ENCODE measurements at regions not wholly inside any gene's neighbourhood (a gene's known extent, or its start where the extent isn't known, plus 50 kb on each side); places are given as distances from the start of the nearest gene placed in this dataset.
"Not testable (repeated sequence)": the region's sequence is repeated elsewhere in the genome, so short reads cannot be mapped to it uniquely, and the experiment has no call there.

DNA sequence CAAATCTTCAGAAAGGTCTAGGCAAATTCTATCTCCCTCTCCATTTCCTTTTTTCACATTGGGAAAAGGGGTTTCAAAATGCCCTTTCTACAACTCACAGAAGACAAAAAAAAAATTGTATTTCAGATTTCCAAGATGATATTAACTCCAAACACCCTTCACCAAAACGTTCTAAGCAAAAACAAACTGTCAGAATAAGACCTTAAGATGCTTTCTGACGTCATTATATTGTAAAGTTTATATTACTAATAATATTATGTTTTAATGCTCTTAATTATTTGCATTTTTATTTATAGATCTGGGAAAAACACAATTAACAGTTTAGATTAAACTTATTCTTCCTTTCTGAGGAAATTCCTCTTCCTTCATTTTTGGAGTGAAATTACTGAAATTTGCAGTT is 624.2 kb downstream of the GALC start:
- Histone ChIP-seq H3K4me3 (ENCODE audit: low read length) (no peak overlapping the region), H3K4me1 (ENCODE audit: control insufficient read depth, insufficient read depth, low read length) (no peaks in the 10 kb centered on the region), H3K27ac (ENCODE audit: low read length) (no peak overlapping the region), H3K27me3 (ENCODE audit: control insufficient read depth, insufficient read depth) (no peaks in the 10 kb centered on the region), H3K9me3 (ENCODE audit: control insufficient read depth, low read length) (no peaks in the 10 kb centered on the region)
- intact Hi-C loops (cut with DNase I), result no loop called here
- WGBS, result 66% methylated on average over 2 of the region's 2 CpGs
- DNase-seq (no peak), ATAC-seq (no peak)

DNA sequence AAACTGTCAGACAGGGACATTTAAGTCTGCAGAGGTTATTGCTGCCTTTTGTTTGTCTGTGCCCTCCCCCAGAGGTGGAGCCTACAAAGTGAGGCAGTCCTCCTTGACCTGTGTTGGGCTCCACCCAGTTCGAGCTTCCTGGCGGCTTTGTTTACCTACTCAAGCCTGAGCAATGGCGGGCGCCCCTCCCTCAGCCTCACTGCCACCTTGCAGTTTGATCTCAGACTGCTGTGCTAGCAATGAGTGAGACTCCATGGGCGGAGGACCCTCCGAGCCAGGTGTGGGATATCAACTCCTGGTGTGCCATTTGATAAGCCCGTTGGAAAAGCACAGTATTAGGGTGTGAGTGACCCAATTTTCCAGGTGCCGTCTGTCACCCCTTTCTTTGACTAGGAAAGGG is 632.7 kb downstream of the GALC start:
- H3K9me3 ChIP-seq (ENCODE audit: control insufficient read depth, low read length); H3K27me3 ChIP-seq (ENCODE audit: control insufficient read depth, insufficient read depth); H3K4me3 ChIP-seq (ENCODE audit: low read length); ATAC-seq; intact Hi-C loops (cut with DNase I); H3K27ac ChIP-seq (ENCODE audit: low read length); DNase-seq; H3K4me1 ChIP-seq (ENCODE audit: control insufficient read depth, insufficient read depth, low read length): not testable (repeated sequence)
- 86% methylated on average over 8 of the region's 8 CpGs for WGBS

DNA sequence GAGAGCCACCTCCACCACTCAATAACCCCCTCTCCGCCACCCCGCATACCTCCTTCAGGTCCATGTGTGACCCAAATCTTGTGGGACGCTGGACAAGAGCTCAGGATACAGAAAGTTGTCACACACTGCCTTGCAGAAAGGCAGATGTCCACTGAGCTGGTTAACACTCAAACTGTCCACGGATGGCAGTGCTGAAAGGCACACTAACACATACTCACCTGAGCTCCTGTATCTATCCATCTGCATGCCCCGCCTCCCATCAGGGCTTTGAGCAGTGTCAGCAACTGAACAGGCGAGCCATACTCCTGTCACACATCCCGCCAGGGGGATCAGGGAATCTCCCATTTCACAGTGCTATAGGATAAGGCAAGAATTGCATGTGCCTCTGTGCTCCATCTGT is 642.0 kb downstream of the GALC start:
- Histone ChIP-seq H3K27ac (ENCODE audit: low read length) (no peak overlapping the region), H3K4me3 (ENCODE audit: low read length) (no peak overlapping the region), H3K27me3 (ENCODE audit: control insufficient read depth, insufficient read depth) (no peaks in the 10 kb centered on the region), H3K9me3 (ENCODE audit: control insufficient read depth, low read length) (no peaks in the 10 kb centered on the region), H3K4me1 (ENCODE audit: control insufficient read depth, insufficient read depth, low read length) (no peaks in the 10 kb centered on the region)
- no peak for DNase-seq
- no peak for ATAC-seq
- 74% methylated on average over 7 of the region's 7 CpGs for WGBS
- intact Hi-C loops (cut with DNase I), result no loop called here

DNA sequence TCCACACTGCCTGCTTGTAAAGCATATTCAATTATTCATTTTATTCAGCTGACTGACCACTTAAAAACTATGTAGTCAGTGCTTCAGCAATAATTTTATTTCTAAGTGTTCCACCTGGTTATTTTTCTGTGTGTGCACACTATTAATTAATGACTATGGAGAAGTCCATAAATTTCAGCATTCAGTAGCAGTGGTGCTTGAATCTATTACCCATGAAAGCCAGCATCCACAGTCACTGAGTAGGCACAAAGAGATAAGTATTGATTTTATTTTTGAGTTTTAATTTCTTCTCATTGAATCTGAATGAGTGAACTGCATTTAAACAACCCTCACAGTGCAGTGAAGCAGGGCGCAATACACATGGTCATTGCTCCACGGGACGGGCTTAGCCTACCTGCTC is 643.1 kb downstream of the GALC start:
- Histone ChIP-seq H3K4me3 (ENCODE audit: low read length) (no peak overlapping the region), H3K27ac (ENCODE audit: low read length) (no peak overlapping the region), H3K4me1 (ENCODE audit: control insufficient read depth, insufficient read depth, low read length) (no peaks in the 10 kb centered on the region), H3K27me3 (ENCODE audit: control insufficient read depth, insufficient read depth) (no peaks in the 10 kb centered on the region), H3K9me3 (ENCODE audit: control insufficient read depth, low read length) (no peaks in the 10 kb centered on the region)
- WGBS, result 89% methylated on average over 3 of the region's 3 CpGs
- no peak for ATAC-seq
- intact Hi-C loops (cut with DNase I), result no loop called here
- DNase-seq, result no peak

DNA sequence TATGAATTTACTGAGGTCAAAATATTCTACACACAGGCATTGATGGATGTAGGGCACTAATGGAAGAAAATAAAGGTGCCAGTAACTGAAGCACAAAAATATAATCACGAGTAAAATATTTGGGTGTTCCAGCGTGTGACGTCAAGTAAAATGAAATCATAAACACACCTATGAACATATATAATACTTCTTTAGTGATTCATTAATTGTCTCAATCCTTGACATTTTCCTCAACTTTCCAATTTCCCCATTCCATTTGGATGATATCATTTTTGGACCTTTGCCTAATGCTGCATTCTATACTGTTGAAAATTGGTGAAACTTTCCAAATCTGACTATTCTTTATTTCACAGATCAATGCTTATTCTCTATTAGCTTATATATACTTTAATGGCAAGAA is 649.3 kb downstream of the GALC start:
- ATAC-seq, result no peak
- intact Hi-C loops (cut with DNase I), result no loop called here
- H3K27ac ChIP-seq (ENCODE audit: low read length), result no peak overlapping the region
- no peaks in the 10 kb centered on the region for H3K4me1 ChIP-seq (ENCODE audit: control insufficient read depth, insufficient read depth, low read length)
- 52% methylated on average over 3 of the region's 3 CpGs for WGBS
- H3K4me3 ChIP-seq (ENCODE audit: low read length), result no peak overlapping the region
- H3K9me3 ChIP-seq (ENCODE audit: control insufficient read depth, low read length), result no peaks in the 10 kb centered on the region
- no peaks in the 10 kb centered on the region for H3K27me3 ChIP-seq (ENCODE audit: control insufficient read depth, insufficient read depth)
- no peak for DNase-seq

DNA sequence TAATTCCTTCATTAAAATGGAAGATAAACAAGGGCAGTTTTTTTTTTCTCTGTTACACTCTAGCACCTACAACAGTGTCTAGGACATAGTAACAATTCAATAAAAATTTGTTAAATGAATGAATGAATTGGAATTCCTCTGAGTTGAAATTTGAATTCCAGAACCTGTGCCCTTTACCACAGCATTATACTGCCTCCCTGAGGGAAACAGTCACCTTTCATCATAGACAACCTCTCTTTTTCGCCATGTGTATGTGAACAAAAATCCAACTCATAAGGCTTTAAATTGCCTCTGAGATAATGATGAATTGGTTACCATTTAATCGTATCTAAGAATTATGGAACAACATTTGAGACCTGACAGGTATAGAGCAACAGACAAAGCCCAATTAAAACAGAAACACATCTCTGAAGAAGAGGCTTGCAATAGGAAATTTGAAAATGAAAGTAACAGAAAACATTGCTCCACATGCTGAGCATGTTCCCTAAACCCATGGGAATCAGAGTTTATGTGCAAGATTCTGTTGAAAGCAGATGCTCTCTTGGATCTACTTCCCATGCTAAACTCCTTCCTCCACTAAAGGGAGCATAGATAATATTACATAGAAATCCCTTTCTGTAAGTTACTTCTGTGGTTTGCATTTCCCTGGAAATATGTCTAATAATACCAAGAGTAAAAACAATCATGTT is 657.8 kb downstream of the GALC start:
- 88% methylated on average over 2 of the region's 2 CpGs for WGBS
- Histone ChIP-seq H3K27me3 (ENCODE audit: control insufficient read depth, insufficient read depth) (no peaks in the 10 kb centered on the region), H3K9me3 (ENCODE audit: control insufficient read depth, low read length) (no peaks in the 10 kb centered on the region), H3K4me1 (ENCODE audit: control insufficient read depth, insufficient read depth, low read length) (no peaks in the 10 kb centered on the region), H3K4me3 (ENCODE audit: low read length) (no peak overlapping the region), H3K27ac (ENCODE audit: low read length) (no peak overlapping the region)
- ATAC-seq (no peak), DNase-seq (no peak)
- intact Hi-C loops (cut with DNase I), result no loop called here

DNA sequence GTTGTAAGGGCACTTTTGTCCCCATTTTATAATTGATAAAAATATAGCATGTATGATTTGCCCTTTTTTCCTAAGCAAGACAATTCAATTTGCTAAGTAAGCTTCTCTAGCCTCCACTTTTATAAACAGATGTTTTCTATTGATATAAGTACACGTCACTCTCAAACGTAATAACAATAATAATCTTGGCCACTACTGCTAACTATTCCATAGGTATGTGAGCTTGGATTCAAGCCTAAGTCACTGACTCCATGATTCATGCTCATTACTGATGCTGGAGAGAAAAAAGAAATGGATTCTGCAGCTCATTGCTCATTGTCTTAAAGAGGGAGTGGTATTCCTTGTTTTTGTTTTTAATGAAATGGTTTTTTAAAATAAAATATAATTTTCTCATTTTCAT is 661.0 kb downstream of the GALC start:
- Histone ChIP-seq H3K4me3 (ENCODE audit: low read length) (no peak overlapping the region), H3K27me3 (ENCODE audit: control insufficient read depth, insufficient read depth) (no peaks in the 10 kb centered on the region), H3K4me1 (ENCODE audit: control insufficient read depth, insufficient read depth, low read length) (no peaks in the 10 kb centered on the region), H3K9me3 (ENCODE audit: control insufficient read depth, low read length) (no peaks in the 10 kb centered on the region), H3K27ac (ENCODE audit: low read length) (no peak overlapping the region)
- ATAC-seq, result no peak
- intact Hi-C loops (cut with DNase I), result no loop called here
- DNase-seq, result no peak
- WGBS, result 27% methylated on average over 2 of the region's 2 CpGs

DNA sequence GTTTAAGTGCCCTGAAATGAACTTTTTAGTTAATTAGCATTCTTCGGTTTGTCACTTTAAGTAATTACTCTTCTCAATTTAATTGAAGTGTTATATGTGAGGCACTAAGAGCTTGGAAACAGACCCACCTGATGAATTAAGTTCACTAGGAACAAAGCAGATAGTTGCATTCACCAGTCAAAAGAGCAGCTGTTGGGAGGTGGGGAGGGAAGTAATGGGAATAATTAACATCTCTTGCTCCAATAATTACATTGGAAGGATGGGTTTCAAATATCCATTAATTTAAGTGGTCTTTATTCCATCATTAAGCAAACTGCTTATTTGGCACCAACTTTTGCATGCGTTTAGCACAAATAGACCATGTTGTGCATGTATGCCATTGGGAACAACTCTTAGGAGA is 667.2 kb downstream of the GALC start:
- 87% methylated on average over 2 of the region's 2 CpGs for WGBS
- intact Hi-C loops (cut with DNase I), result no loop called here

DNA sequence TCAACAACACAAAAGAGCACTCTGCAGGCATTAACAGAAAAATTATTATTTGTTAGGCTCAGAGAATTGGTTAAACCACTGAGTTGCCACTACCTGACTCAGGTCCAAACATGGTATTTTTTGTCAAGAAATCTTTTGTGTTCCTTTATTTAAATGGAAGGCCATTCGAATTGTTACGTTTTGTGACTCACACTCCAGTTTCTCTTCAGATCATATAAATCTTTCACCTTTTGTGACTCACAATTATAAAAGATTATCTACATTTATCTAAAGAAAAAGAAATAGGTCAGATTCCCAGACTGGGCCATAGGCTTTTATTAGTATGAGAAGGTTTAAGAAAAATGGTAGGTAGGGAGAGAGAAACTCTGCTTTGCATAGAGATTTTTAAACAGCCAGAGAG is 669.8 kb downstream of the GALC start:
- Histone ChIP-seq H3K4me1 (ENCODE audit: control insufficient read depth, insufficient read depth, low read length) (no peaks in the 10 kb centered on the region), H3K4me3 (ENCODE audit: low read length) (no peak overlapping the region), H3K9me3 (ENCODE audit: control insufficient read depth, low read length) (no peaks in the 10 kb centered on the region), H3K27me3 (ENCODE audit: control insufficient read depth, insufficient read depth) (no peaks in the 10 kb centered on the region), H3K27ac (ENCODE audit: low read length) (no peak overlapping the region)
- DNase-seq, result no peak
- ATAC-seq, result no peak
- 83% methylated on average over 2 of the region's 2 CpGs for WGBS
- intact Hi-C loops (cut with DNase I), result no loop called here

More for the DNA sequence above, 667.2 kb downstream of the GALC start:
- Histone ChIP-seq H3K9me3 (ENCODE audit: control insufficient read depth, low read length) (no peaks in the 10 kb centered on the region), H3K4me3 (ENCODE audit: low read length) (no peak overlapping the region), H3K27ac (ENCODE audit: low read length) (no peak overlapping the region), H3K4me1 (ENCODE audit: control insufficient read depth, insufficient read depth, low read length) (no peaks in the 10 kb centered on the region), H3K27me3 (ENCODE audit: control insufficient read depth, insufficient read depth) (no peaks in the 10 kb centered on the region)
- DNase-seq (no peak), ATAC-seq (no peak)

DNA sequence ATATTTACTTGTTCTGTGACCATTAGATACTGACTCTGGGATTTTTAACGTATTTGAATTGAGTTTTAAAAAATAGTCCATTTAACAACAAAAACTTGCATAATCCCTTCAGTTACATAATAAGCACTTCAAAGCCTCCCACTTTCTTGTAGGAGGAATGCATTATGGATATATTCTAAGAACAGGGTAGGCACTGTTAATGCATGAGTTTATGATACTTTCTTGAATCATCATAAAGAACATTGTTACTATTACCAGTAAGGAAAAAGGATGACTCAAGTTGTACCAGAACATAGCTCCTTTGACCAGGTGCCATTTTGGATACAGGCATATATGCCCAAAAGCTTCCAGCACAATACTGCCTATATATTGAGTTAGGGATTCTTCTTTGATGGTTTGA is 671.4 kb downstream of the GALC start:
- no peaks in the 10 kb centered on the region for H3K27me3 ChIP-seq (ENCODE audit: control insufficient read depth, insufficient read depth)
- WGBS, result 89% methylated on average over 1 of the region's 1 CpG
- intact Hi-C loops (cut with DNase I), result no loop called here

DNA sequence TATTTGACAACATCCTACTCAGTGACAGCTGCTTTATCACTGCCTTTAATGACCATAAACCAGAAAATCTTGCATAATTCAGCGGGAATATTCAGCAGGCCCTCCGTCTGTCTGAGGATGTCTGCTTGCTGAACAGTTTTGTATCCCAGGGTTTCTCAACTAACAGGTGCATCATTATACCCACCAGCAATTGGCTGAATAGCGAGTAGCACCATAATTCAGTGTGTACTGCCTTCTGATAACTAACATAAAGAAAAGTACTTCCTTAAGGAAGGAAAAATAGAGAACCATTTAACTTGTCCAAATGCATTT is 680.1 kb downstream of the GALC start:
- intact Hi-C loops (cut with DNase I), result no loop called here

More for the DNA sequence above, 671.4 kb downstream of the GALC start:
- Histone ChIP-seq H3K9me3 (ENCODE audit: control insufficient read depth, low read length) (no peaks in the 10 kb centered on the region), H3K4me3 (ENCODE audit: low read length) (no peak overlapping the region), H3K4me1 (ENCODE audit: control insufficient read depth, insufficient read depth, low read length) (no peaks in the 10 kb centered on the region), H3K27ac (ENCODE audit: low read length) (no peak overlapping the region)
- ATAC-seq, result no peak
- no peak for DNase-seq

DNA sequence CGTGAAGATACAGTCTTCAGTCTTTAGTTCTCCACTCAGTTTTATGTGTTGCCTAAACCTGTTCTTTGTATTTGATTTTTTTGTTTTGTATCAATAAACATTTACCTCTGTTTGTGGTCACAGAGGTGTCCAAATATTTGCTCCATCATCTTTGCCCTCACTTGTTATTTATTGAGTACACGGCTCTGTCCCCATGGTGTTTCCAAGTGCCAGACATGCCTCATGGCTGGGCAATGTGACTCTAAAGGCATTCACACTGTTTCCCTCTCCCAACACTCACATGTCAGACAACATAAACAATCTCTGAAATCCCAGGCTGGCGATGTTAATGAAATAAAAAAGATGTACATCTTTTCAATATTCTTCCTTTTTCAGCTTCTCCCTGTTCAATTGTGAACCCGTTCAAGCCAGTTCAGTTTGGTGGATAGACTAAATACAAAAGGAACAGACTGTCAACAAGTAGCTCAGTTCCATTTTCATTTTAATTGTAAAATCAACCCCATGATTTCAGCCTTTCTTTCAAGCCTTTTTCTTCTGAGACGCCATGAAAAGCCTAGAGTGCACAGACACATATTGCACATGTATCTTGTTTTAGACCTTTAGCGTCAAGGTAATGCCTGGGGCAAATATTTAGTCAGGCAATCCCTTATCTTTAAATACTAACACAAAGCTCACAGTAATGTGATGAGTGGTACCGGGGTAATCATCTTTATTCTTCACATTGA is 680.7 kb downstream of the GALC start:
- H3K27me3 ChIP-seq (ENCODE audit: control insufficient read depth, insufficient read depth), result no peaks in the 10 kb centered on the region
- H3K4me3 ChIP-seq (ENCODE audit: low read length), result no peak overlapping the region
- intact Hi-C loops (cut with DNase I), result no loop called here
- WGBS, result 68% methylated on average over 7 of the region's 7 CpGs
- ATAC-seq, result no peak
- no peaks in the 10 kb centered on the region for H3K4me1 ChIP-seq (ENCODE audit: control insufficient read depth, insufficient read depth, low read length)
- no peaks in the 10 kb centered on the region for H3K9me3 ChIP-seq (ENCODE audit: control insufficient read depth, low read length)
- H3K27ac ChIP-seq (ENCODE audit: low read length), result no peak overlapping the region
- no peak for DNase-seq

More for the DNA sequence above, 680.1 kb downstream of the GALC start:
- 76% methylated on average over 3 of the region's 3 CpGs for WGBS
- Histone ChIP-seq H3K27me3 (ENCODE audit: control insufficient read depth, insufficient read depth) (no peaks in the 10 kb centered on the region), H3K4me1 (ENCODE audit: control insufficient read depth, insufficient read depth, low read length) (no peaks in the 10 kb centered on the region), H3K9me3 (ENCODE audit: control insufficient read depth, low read length) (no peaks in the 10 kb centered on the region), H3K4me3 (ENCODE audit: low read length) (no peak overlapping the region), H3K27ac (ENCODE audit: low read length) (no peak overlapping the region)
- ATAC-seq (no peak), DNase-seq (no peak)
